H4 (cell line): ENCODE measurements at regions not wholly inside any gene's neighbourhood (a gene's known extent, or its start where the extent isn't known, plus 50 kb on each side); places are given as distances from the start of the nearest gene placed in this dataset.
"Not testable (repeated sequence)": the region's sequence is repeated elsewhere in the genome, so short reads cannot be mapped to it uniquely, and the experiment has no call there.

Experiments
- DNase-seq: peaks from one replicate; pipeline ENCODE4 v3.0.0-alpha.2; 2015; ENCODE audit warnings: low spot score

DNA sequence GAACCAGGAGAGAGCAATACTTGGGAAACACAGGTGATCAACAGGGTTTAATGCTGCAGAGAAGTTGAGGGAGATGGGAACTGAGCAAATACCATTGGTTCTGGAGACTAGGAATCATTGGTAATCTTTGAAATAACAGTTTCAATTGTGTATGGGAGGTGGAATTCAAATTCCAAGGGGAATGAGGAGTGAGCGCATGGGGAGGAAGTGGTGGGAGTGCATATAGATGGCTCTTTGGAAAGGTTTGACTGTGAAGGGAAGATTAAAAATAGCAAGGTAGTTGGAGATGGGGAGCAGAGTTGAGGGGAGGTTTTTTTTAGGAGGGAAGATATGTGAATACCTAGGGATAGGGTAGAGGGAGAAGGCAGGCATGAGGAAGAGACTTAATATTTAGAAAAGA lies 51.1 kb upstream of the ROPN1 start:
- no peak for DNase-seq

DNA sequence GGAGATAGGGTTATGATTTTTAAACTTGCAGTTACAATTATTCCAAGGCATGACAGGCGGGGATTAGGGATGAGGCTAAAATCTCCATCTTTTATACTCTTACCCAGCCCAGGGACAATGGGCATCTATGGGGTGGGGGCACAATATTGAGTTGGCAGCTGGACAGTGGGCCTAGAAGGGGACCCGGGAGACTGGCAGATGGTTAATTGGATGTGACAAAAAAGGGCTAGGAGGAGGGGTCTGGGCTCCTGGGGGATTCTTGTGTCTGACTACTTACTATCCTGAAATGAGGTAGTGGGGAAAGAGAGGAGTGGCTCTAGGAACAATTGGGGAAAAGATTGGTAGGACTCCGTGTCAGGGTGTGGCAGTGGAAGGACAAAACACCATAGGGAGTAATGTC lies 53.0 kb upstream of the ROPN1 start:
- no peak for DNase-seq

DNA sequence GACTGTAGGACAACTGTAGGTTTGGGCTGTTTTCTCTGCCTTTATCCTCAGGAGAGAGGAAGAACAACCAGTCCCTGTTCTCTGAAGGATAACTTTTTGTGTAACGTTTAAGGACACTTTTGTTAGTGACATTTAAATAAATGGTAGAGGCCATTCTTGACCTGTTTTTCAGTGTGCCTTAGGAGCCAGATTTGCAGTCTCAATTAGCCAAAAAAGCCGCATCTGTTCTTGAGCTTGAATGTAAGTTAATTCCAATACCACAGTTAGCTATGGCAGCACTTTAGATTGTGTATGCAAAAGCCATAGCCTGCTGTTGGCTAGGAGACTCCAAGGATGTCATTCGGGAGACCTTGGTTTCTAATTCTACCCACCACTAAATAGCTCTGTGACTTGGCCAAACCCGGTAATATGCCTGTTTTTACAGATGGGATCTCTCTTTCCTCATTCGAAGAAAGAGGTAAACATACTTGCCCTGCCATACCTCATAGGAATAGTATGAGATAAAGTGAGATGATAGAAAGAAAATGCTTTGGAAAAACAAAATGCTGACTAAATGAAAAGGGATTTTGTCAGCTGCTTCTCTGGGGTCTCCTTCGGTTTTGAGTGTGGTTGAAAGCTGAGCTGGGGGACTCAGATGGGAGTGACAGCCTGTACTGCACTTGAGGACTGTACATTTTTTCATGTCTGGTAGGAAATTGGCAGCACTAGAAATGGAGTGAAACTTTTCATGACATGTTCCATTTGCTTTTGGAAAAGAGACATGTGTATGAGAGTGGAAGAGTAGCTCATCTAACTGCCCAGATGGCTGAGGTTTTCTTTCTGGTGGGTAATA lies 57.3 kb upstream of the ROPN1 start:
- DNase-seq: no peak

DNA sequence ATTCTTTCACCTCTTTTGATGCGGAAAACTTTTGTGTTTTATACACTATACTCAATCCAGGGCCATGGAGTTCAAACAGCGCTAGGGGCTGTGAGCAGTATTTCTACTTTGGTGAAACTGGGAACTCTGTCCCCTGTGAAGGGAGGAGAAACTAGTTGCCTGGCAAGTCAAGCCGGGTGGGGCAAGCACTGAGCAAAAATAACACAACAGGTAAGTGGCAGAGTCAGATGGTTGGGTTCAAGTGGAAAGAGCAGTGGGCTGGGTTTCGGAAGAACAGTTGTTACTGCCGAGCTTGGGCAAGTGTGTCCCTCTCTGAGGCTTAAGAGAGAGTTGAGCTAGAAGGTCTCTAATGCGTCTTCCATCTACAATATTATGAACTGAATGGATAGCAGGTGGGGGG lies 59.7 kb upstream of the ROPN1 start:
- no peak for DNase-seq

DNA sequence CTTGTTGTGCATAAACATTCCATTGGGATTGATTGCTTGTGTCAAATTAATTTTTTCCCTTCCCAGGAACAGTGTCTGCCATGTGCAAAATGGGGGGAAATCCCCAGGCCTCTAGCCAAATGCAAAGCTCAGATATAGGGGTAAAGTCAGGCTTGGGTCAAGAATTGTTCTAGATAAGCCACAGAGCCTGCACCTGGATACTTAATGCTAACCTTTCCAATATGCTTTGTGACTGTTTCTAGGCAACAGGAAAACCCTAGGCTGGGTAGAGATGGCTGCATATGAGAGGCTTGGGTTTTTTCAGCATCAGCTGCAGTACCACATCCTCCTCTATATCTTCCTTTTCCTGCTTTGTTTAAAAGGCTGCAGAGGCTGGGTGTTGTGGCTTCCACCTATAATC lies 61.9 kb upstream of the ROPN1 start:
- DNase-seq: no peak

DNA sequence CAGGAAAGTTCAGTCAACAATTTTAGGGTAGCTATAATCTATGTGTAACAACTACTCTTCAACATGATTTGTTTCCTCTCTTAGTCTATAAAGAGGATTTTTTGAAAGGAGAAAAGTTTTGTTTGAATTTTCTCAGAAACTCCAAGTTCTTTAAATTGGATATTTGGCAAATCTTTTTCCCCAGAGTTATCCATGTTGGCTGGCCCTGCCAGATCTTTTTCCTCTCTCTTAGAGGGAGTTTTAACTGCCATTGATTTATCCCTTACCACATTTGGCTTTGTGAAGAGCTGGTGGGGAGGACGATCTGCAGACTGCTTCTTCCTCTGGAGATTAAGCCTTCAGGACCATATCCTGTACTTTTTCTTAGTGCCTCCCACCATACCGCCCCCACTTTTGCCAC lies 64.9 kb upstream of the ROPN1 start:
- no peak for DNase-seq

DNA sequence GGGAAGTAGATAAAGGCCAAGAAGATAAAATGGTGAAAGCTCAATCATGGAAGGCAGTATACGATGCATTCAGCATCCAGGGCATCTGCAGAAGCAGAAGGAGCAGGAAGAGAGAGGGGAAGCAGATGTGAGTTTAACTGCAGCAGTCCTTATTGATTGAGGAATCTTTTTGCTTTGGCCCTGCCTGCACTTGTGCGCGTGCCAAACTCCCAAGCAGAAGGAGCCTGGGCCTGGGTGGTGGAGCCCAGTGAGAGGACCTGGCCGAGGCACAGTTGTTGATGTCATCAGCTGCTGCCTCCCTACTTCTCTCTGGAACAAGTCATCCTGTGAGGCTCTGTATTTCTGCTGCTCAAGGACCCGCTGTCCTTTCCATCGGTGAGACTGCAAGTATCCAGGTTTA lies 65.5 kb upstream of the ROPN1 start:
- no peak for DNase-seq

DNA sequence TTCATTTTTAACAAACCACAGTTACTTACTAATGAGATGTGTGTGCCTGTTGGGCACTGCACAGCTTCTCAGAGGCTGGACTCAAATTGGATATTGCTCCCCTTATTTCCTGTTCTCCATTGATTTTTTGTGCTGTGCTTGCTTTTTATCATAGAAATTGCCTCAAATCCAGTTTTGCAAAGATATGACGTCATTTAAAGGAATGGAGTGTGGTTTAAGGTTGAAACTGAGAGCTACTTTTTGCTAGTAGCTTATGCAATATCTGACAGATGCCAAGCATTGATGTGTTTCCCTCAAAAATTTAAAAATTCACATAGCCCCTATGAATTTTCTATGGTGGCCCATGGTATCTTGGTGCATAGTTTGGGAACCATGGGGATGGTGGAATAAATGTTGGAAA lies 67.7 kb upstream of the ROPN1 start:
- peak; percentile 39 for DNase-seq

DNA sequence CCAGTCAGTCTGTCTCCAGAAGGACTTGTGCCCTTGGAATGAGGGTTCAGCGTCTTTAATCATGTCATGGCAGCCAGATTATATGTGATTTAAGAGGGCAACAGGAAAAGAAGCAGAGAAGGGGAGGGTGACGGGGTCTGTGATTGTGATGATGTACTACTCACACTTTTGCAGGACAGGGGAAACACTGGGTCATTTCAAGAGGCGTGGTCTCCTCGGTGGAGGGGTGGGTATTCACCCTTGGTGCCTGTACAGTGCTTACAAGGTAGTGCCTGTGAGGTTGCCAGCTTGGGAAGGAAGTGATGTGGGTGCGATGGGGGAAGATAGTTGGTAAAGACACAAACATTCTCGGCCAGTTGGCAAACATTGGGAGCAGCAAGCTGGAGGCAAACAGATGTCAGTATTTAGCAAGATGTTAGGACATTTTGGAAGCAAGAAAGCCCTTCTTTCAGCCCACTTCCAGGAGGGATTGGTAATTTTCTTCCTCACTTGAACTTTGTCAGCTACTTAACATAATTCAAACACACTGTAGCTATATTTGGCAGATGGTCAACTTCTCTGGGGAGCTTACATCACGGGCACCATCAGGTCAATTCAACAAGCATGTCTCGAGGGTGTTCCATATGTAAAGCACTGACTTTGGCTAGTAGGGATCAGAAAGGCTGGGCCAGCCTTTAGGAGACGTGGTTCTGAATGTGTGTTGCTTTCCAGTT lies 71.4 kb upstream of the ROPN1 start:
- DNase-seq: peak; percentile 25

DNA sequence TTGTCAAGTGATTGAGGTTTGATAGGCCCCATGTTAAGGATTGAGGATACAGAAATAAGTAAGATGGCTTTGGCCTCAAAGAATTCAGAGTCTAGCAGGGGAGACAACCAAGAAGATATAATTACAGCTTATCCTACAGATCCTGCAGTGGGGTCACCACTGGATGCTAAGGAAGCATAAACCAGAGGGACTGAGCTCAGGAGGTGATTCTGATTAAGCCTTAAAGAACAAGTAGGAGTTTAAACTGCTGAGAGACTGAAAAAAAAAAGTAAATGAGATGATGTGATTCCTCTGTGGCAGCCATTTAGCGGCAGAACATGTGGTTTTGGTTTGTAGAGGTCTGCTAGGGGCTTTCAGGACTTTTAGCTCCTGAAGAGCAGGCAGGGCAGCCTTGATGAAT lies 72.1 kb upstream of the ROPN1 start:
- no peak for DNase-seq

DNA sequence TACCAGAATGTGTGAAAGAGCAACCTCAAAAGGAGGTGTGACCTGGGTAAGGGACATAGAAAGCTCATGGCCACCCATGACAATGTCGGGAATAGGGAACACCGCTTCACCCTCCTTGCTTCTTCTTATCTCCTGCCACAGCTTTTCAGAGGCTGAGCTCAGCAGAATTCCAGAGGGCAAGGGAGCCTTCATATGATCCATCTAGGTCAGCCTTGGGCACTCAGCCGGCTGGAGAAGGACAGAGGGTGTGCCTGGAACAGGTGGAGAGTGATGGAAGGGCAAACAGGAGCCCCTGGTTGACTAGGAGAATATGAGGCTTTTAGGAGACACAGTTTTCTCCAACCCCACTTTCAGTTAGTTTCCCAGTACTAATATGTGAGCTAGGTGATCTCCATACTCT lies 74.6 kb upstream of the ROPN1 start:
- not testable (repeated sequence) for DNase-seq

DNA sequence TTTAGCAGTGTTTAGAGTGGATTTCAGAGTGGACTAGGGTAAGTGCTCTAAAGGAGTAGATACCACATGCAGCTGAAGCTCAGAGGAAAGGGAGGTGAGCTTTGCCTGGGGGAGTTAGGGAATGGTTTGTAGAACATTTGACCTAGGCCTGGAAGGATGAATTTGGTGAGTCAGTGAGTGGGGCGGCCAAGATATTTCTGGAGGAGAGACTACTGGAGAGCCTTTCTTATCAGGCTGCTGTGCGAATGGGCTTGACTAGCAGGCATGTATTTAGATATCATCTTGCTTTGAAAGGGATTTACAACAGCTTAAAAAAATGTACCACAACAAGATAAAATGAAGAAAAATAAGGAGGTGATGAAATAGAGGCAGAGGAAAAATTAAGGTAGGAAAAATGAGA lies 77.8 kb upstream of the ROPN1 start:
- DNase-seq: not testable (repeated sequence)

DNA sequence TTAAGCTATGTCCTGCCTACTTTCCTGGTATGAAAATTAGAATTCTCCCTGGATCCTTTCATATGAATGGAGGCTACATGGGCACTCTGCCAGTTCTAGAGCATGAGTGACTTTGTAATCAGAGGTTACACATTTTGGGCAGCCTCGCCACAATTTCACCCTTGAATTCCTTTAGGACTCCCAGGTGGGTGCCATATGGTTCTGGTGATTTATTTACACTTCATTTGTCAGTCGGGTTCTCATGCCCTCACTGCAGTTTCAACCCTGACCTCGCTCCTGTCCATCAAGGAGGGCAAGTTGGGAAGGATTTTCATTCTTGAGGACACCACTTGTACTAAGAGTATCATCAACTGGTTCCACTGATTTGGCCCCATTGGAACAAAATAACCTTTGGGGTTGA lies 83.2 kb upstream of the ROPN1 start:
- DNase-seq: not testable (repeated sequence)

DNA sequence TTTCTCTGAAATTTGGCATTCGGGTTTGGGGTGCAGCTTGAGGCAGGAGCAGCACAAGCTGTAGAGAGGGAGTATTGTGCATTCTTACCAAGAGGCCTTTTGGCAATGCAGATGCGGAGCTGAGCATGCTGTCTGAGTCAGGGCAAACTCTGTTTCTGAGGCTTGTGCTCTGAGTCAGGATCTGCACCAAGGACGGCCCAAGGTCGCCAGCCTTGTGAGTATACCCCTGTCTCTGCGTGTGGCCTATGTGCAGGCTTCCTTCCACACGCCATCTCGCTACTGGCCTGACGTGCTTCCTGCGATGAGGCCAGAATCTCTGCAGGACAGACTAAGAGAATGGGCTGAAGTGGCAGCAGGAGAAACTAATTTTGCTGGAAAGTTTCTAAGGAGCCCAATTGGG lies 83.8 kb upstream of the ROPN1 start:
- DNase-seq: no peak

DNA sequence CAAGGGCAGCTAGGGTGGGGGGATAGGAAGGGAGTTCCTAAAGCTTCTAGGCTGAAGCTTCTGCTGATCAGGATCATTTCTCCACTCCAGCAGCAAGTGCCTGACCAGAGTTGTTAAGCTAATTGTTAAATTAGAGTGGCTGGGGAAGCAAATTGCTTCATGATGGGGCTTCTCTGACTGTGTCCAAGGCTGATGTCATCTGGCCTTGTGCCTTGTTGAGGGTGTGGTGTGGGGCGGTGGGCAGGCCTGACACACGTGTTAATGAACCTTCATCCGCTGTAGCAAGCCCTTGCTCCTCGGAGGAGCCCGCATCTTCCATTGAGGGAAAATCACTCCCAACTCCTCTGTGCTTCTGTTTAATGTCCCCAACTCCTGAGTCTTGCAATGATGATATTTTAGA lies 84.3 kb upstream of the ROPN1 start:
- no peak for DNase-seq

DNA sequence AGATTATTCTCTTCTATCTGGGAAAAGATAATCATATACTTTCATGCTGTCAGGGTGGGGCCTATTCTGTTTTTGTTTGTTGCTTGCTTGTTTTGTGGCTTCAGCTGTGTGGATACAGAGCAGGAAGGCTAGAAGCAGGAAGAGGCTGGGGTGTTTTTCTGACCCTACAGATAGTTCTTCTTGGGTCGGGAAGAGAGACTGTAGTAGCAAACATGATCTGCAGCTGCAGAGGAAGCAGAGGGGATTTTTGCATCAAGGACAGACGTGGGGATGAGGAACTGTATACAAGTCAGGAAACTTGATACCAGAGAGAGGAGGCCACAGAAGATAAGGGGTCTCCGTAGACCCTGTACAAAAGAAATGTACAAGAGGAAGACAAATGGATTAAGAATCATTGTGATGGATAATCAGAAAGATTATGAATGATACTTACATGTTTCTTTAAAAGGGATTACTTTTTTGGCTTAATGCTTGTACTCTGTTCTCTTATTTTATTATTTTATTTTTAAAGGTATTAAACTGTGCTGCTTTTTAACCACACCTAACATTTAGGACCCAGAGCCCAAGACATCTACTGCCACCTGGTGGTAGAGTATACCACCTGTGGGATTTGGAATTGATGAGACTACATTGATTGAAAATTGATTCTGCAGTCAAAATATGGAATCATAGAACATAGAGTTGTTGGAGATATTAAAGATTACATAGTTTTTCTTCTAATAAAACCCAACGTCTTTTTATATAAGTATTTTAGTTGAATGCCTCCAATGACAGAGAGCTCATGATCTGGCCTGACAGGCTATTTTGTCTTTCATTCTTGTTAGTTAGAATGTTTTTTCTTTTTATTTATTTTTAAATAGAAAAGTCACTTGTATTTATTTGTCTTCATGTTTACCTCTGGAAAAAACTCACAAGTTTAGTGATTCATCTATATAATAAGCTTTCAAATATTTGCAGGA lies 87.3 kb upstream of the ROPN1 start:
- peak; percentile 54 for DNase-seq

DNA sequence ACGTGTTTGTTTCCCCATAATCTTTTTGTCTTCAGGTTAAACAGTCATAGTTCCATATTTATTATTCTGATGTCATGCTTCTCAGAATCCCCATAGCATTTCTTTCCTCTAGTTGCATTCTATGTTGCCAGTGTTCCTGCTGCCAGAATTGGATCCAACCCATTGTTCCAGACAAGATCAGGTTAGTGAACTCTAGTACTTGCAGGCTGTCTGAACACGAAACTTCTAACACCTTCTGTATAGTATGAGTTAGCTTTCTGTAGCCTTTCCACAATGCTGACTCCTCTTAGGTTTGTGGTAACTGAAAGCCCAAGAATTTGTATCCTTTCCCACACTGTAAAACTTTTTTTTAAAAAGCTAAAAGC lies 88.0 kb upstream of the ROPN1 start:
- no peak for DNase-seq

DNA sequence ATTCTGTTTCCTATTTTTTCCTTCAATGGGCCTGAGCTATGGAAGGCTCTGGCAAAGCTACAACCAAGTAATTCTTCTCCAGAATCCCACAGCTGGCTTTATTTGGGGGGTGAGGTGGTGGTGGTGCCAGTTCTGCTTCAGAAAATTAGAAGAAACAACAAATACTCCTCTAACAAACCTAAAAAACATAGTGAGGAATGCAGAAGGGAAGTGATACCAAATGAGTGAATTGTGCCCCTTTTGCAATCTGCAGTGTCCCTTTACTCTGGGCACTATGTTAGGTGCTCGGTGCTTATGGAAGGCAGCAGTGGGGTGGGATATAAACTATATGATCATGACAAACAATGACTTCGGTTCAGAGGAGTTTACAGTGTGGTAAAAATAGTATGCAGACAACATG lies 90.4 kb upstream of the ROPN1 start:
- no peak for DNase-seq

DNA sequence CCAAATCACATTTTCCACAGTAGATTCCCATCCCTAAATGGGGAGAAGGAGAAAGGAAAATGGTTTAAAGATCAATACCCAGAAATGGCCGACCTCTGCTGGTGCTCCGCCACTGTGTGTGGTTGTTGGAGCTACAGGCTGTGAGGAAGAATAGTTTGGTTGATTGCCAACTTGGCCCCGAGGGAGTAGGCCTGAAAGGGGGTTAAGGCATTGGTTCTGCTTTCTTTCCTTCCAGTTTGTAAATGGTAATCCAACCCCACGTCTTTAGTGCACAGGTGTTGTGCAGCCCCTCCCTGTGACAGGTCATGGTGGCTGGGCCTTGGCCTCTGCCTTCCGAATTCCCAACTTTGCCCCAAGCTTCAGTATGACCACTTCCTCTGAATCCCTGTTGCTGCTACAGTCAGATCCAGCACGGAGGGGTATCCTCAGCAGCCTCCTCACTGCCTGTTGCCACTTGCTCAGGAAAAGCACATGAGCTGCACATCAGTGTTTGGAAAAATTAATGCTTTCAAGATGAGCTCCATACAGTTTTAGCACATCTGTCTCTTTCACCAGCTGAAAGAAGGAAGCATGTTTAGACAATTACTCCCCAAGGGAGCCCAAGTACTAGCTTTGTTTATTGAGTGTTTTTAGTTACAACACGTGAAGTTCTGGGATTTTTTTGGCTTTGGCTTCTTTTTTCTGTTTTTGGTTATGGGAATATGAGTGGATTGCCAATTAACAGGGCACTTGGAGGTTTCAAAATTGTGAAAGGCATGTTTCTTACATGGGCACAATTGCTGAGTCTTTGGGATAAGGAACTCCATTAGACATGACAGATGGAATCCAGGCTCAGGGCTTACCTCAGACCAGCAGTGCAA lies 92.3 kb upstream of the ROPN1 start:
- DNase-seq: no peak

DNA sequence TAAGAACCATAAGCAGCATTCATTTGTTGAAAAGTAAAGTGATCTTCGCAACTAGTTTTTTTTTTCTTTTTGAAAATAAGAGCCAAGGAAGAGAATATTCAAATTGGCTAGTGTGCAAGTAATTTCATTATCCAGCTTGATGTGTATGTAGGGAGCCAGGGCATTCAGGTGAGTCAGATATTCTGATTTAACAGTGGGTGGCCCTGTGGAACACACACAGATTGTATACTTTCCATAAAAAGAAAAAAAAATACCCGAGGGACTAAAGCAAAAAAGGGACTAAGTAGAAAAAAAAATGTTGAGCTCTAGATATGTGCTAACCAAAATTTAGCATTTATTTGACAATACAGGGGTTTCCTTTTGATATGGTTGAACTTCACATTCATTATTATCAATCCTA lies 96.9 kb upstream of the ROPN1 start:
- no peak for DNase-seq

DNA sequence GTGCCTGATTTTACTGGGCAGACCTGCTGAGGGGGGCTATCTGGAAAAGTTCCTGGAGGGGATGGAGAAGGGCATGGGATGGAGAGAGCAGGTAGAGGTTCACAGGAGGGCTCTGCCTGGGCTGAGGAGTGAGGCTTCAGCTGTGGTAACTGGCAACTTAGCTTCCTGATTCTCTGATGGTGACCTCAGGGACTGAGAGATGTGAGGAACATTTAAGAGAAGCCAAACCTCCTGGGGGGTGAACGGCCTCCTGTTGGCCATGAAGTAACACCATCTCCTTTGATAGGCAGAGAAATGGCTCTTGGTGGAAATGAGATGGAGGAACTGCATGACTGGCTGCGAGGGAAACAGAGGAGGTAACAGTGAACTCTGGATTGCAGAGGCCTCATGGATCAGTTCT lies 97.3 kb upstream of the ROPN1 start:
- no peak for DNase-seq

DNA sequence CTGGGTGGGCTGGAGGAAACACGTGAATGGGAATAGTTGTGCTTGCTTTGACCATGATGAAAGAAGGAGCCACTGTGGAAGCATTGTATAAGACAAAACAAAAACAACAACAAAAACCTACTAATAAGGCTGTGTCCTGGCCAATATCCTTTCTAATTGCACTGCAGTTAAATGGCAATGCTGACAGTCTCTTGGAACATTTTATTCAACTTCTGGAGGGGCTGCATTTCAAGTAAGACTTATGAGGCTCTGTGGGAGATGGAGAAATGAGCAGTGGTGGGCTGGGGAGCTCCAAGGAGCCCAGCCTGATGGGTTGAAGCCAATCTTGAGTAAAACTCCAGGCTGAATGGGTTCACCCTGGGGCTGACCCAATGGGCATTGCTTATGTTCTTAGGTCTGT lies 99.8 kb upstream of the ROPN1 start:
- no peak for DNase-seq
